B cell (primary cell): ENCODE measurements at regions not wholly inside any gene's neighbourhood (a gene's known extent, or its start where the extent isn't known, plus 50 kb on each side); places are given as distances from the start of the nearest gene placed in this dataset.

Source experiments
- EZH2 ChIP-seq: IDR thresholded peaks from 2 replicates; pipeline ENCODE4 v1.6.1; 2012; ENCODE audit warnings: borderline replicate concordance, low read depth, mild to moderate bottlenecking, moderate library complexity, low read length; ENCODE audit not compliant: insufficient read depth, poor library complexity, severe bottlenecking
- TF ChIP-seq, protein P1 (sequence below): fragments of 200-600 bp; IDR thresholded peaks from one replicate; pipeline ENCODE4 v1.8.0; 2022; ENCODE audit warnings: antibody characterized with exemption, mild to moderate bottlenecking

DNA sequence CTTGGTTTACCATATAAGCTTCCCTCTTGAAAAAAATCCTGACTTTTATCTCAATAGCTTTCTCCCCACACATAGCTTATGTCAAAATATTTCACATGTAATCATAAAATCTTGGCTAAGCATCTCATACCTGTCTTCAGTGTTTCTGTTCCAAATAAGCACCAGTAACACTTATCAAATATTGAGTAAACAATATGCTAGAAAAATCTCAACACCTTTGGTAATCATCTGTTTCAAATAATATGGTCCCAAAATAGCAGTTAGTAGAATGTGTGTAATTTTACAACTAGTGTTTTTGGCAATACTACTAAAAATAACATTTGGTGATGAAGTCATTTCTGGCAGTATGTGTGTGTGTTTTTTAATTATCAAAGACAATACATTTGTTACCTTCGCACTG, 2138.2 kb downstream of the PCDH7 start:
- TF ChIP-seq, protein P1, sequence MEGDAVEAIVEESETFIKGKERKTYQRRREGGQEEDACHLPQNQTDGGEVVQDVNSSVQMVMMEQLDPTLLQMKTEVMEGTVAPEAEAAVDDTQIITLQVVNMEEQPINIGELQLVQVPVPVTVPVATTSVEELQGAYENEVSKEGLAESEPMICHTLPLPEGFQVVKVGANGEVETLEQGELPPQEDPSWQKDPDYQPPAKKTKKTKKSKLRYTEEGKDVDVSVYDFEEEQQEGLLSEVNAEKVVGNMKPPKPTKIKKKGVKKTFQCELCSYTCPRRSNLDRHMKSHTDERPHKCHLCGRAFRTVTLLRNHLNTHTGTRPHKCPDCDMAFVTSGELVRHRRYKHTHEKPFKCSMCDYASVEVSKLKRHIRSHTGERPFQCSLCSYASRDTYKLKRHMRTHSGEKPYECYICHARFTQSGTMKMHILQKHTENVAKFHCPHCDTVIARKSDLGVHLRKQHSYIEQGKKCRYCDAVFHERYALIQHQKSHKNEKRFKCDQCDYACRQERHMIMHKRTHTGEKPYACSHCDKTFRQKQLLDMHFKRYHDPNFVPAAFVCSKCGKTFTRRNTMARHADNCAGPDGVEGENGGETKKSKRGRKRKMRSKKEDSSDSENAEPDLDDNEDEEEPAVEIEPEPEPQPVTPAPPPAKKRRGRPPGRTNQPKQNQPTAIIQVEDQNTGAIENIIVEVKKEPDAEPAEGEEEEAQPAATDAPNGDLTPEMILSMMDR: no peak
- no peak for TF ChIP-seq EZH2
